ENCODE measurements at regions not wholly inside any gene's neighbourhood (a gene's known extent, or its start where the extent isn't known, plus 50 kb on each side); places are given as distances from the start of the nearest gene placed in this dataset.

- ChIA-PET CTCF (no interaction called here), POLR2A (no interaction called here)
- H3K4me1 ChIP-seq (ENCODE audit: control insufficient read depth, extremely low read depth, insufficient read depth, low read length), result no peaks in the 10 kb centered on the region
- no peaks in the 10 kb centered on the region for H3K36me3 ChIP-seq (ENCODE audit: control insufficient read depth in 2 of 2, extremely low read depth in 1 of 2, insufficient read depth in 2 of 2, low read length in 2 of 2)
- no peaks in the 10 kb centered on the region for H4K20me1 ChIP-seq (replicated peaks; ENCODE audit: control insufficient read depth, extremely low read depth, insufficient read depth, low read length)
- no peaks in the 10 kb centered on the region for H3K27me3 ChIP-seq (ENCODE audit: control insufficient read depth in 2 of 2, insufficient read depth in 2 of 2, low read length in 2 of 2)
- no peak overlapping the region for H3K4me3 ChIP-seq (replicated peaks in 1 of 3; ENCODE audit: insufficient read depth in 1 of 3, low read depth in 1 of 3, low read length in 3 of 3)
- H3K4me2 ChIP-seq (ENCODE audit: insufficient read depth, low read length), result no peak overlapping the region
- H2AFZ ChIP-seq (ENCODE audit: low read depth, low read length), result no peak overlapping the region
- FAIRE-seq (no peak), DNase-seq (ENCODE audit: low read depth, low spot score) (no peak)
- no peak overlapping the region for H3K9ac ChIP-seq (replicated peaks; ENCODE audit: extremely low read depth, insufficient read depth, low read length)
- H3K79me2 ChIP-seq (ENCODE audit: control insufficient read depth, insufficient read depth, low read length), result no peaks in the 10 kb centered on the region
- no peak overlapping the region for H3K27ac ChIP-seq (ENCODE audit: insufficient read depth, low read depth, low read length)
- no peaks in the 10 kb centered on the region for H3K9me1 ChIP-seq (replicated peaks; ENCODE audit: control insufficient read depth, extremely low read depth, insufficient read depth, low read length)
- no TSS peak for BruUV-seq (replicated peaks)
- no peak for TF ChIP-seq CTCF (IDR thresholded peaks at IDR 0.05; ENCODE audit: extremely low read depth in 1 of 2, insufficient read depth in 1 of 2, low read depth in 1 of 2, low read length in 2 of 2)
- TF ChIP-seq POLR2AphosphoS5 (IDR thresholded peaks at IDR 0.05; ENCODE audit: insufficient read depth, low read depth, low read length), result no peak
- no peak for TF ChIP-seq MYC (IDR thresholded peaks at IDR 0.05; ENCODE audit: low read depth, low read length)
- TF ChIP-seq FOS (IDR thresholded peaks at IDR 0.05; ENCODE audit: borderline replicate concordance, insufficient read depth, low read length), result no peak
- no peak for TF ChIP-seq MAX (IDR thresholded peaks at IDR 0.05; ENCODE audit: insufficient read depth, insufficient read length)
- TF ChIP-seq GATA2 (IDR thresholded peaks at IDR 0.05; ENCODE audit: insufficient read depth, insufficient read length, low read depth, low read length), result no peak
- no peak for TF ChIP-seq JUN (IDR thresholded peaks at IDR 0.05; ENCODE audit: borderline replicate concordance, insufficient read depth, insufficient read length, low read depth)
- TF ChIP-seq EZH2 (IDR thresholded peaks at IDR 0.05; ENCODE audit: borderline replicate concordance, low read depth, low read length, severe bottlenecking), result no peak
- no peak for TF ChIP-seq POLR2A (IDR thresholded peaks at IDR 0.05; ENCODE audit: low read depth, low read length)
- H3K9me3 ChIP-seq (replicated peaks; ENCODE audit: control insufficient read depth, insufficient read depth, low read length), result no peaks in the 10 kb centered on the region
- dilution Hi-C loops (cut with MboI; ENCODE audit: extremely low pct_ligation_motif_present, low sequenced_read_pairs) (no loop called here), intact Hi-C loops (cut with micrococcal nuclease) (no loop called here)
Observed at GRCh38 chr16:51056331-51056730, 94.7 kb downstream of the SALL1 start.

Data from endothelial cell of umbilical vein (primary cell).